ENCODE measurements at regions not wholly inside any gene's neighbourhood (a gene's known extent, or its start where the extent isn't known, plus 50 kb on each side); places are given as distances from the start of the nearest gene placed in this dataset.

GRCh38 chr13:22461854-22462490 is 718.8 kb upstream of the SGCG start:
- CTCF ChIA-PET, result no interaction called here
- no CpG with 5 or more reads among the region's 10 CpGs for WGBS, 2 experiments (ENCODE audit: extremely low coverage in 2 of 2, insufficient read length in 1 of 2)

More at GRCh38 chr13:22461854-22462490, 718.8 kb upstream of the SGCG start:
- H3K9me1 ChIP-seq (ENCODE audit: insufficient read depth, low read length), result no peaks in the 10 kb centered on the region
- no peak overlapping the region for H3K4ac ChIP-seq (ENCODE audit: low read depth, low read length)
- DNase-seq (no peak), ATAC-seq (ENCODE audit: low read depth) (no peak)
- H3K4me2 ChIP-seq (ENCODE audit: low read depth, low read length), result no peak overlapping the region
- no peak overlapping the region for H3K56ac ChIP-seq (ENCODE audit: extremely low read depth, insufficient read depth, low read length)
- dilution Hi-C loops (cut with HindIII; ENCODE audit: low sequenced_read_pairs, unreplicated experiment) (no loop called here), in situ Hi-C loops (cut with MboI; ENCODE audit: low sequenced_read_pairs) (no loop called here), intact Hi-C loops (cut with micrococcal nuclease) (no loop called here)
- POLR2A ChIA-PET (ENCODE audit: unreplicated experiment), result no interaction called here
- H3K4me3 ChIP-seq (ENCODE audit: insufficient read depth, low read depth, low read length), result no peak overlapping the region
- peaks cover 7% of the 10 kb centered on the region for H3K9me3 ChIP-seq (ENCODE audit: control insufficient read depth, insufficient read depth, low read length)
- H4K91ac ChIP-seq (ENCODE audit: insufficient read depth, low read depth, low read length), result no peak overlapping the region
- H2BK120ac ChIP-seq (ENCODE audit: low read depth, low read length), result no peak overlapping the region
- no peak overlapping the region for H2AFZ ChIP-seq (replicated peaks; ENCODE audit: low read length, poor library complexity)
- no peak overlapping the region for H2BK5ac ChIP-seq (ENCODE audit: low read depth, low read length, poor library complexity, severe bottlenecking)
- H3K14ac ChIP-seq (replicated peaks; ENCODE audit: low read depth, low read length), result no peak overlapping the region
- no peak overlapping the region for H3K23ac ChIP-seq (ENCODE audit: low read depth, low read length)
- H2BK20ac ChIP-seq (ENCODE audit: low read depth, low read length), result no peak overlapping the region
- TF ChIP-seq CTCF (conservative IDR thresholded peaks at IDR 0.05; ENCODE audit: low read depth, low read length) (no peak), POLR2A (IDR thresholded peaks at IDR 0.05; ENCODE audit: low read depth, low read length) (no peak), ELK1 (IDR thresholded peaks at IDR 0.05; ENCODE audit: borderline replicate concordance, low read depth, low read length) (no peak), MXI1 (IDR thresholded peaks at IDR 0.05; ENCODE audit: borderline replicate concordance, low read depth, low read length) (no peak), RCOR1 (IDR thresholded peaks at IDR 0.05; ENCODE audit: insufficient replicate concordance, low read length) (no peak), CHD1 (IDR thresholded peaks at IDR 0.05; ENCODE audit: low read depth, low read length) (no peak), USF2 (IDR thresholded peaks at IDR 0.05; ENCODE audit: low read depth, low read length) (no peak), MAZ (IDR thresholded peaks at IDR 0.05; ENCODE audit: borderline replicate concordance, low read depth, low read length) (no peak), RFX5 (IDR thresholded peaks at IDR 0.05; ENCODE audit: low read depth, low read length) (no peak), NFE2L2 (IDR thresholded peaks at IDR 0.05; ENCODE audit: low read depth, low read length) (no peak), RAD21 (IDR thresholded peaks at IDR 0.05; ENCODE audit: low read length) (no peak), SMC3 (IDR thresholded peaks at IDR 0.05; ENCODE audit: low read depth, low read length) (no peak), CEBPB (IDR thresholded peaks at IDR 0.05; ENCODE audit: low read depth, low read length) (no peak), FOS (IDR thresholded peaks at IDR 0.05; ENCODE audit: low read depth, low read length) (no peak), BHLHE40 (IDR thresholded peaks at IDR 0.05; ENCODE audit: low read depth, low read length) (no peak), MAFK (IDR thresholded peaks at IDR 0.05; ENCODE audit: low read depth, low read length) (no peak)
- H4K5ac ChIP-seq (ENCODE audit: low read depth, low read length), result no peak overlapping the region
- H3K27ac ChIP-seq (ENCODE audit: insufficient read depth, low read length), result no peak overlapping the region
- H4K20me1 ChIP-seq (ENCODE audit: insufficient read depth, low read length), result no peaks in the 10 kb centered on the region
- no peak overlapping the region for H4K8ac ChIP-seq (ENCODE audit: low read depth in 2 of 2, low read length in 2 of 2)
- H3K27me3 ChIP-seq (ENCODE audit: control insufficient read depth, insufficient read depth, low read length), result no peaks in the 10 kb centered on the region
- no peaks in the 10 kb centered on the region for H3K4me1 ChIP-seq (ENCODE audit: control insufficient read depth, insufficient read depth, low read length)
- H3K79me1 ChIP-seq (ENCODE audit: low read depth in 1 of 2, low read length in 2 of 2), result no peaks in the 10 kb centered on the region
- H2BK15ac ChIP-seq (ENCODE audit: low read depth, low read length), result no peak overlapping the region
- H3K9ac ChIP-seq (ENCODE audit: low read depth, low read length), result no peak overlapping the region
- BruUV-seq (replicated peaks), result no TSS peak
- H2AK9ac ChIP-seq (replicated peaks; ENCODE audit: low read depth, low read length, poor library complexity), result no peak overlapping the region
- no peaks in the 10 kb centered on the region for H3K36me3 ChIP-seq (ENCODE audit: control insufficient read depth, insufficient read depth, low read length)
- no peak overlapping the region for H2AK5ac ChIP-seq (ENCODE audit: low read depth, low read length)
- no peak overlapping the region for H3K18ac ChIP-seq (ENCODE audit: low read depth, low read length)
